ENCODE measurements at regions not wholly inside any gene's neighbourhood (a gene's known extent, or its start where the extent isn't known, plus 50 kb on each side); places are given as distances from the start of the nearest gene placed in this dataset.
A peak's percentile ranks its signal among the peaks of the same experiment; 100 is the strongest.

- TF ChIP-seq, protein P1, sequence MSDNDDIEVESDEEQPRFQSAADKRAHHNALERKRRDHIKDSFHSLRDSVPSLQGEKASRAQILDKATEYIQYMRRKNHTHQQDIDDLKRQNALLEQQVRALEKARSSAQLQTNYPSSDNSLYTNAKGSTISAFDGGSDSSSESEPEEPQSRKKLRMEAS (IDR thresholded peaks at IDR 0.05) = no peak
- peak; percentile 61 to 80 (median 77) for TF ChIP-seq CTCF (IDR thresholded peaks at IDR 0.05 in 2 of 3, conservative IDR thresholded peaks at IDR 0.05 in 1 of 3; ENCODE audit: borderline replicate concordance in 1 of 3, insufficient read depth in 1 of 3, low read depth in 2 of 3, low read length in 2 of 3)
- no peak for TF ChIP-seq POLR2A (IDR thresholded peaks at IDR 0.05; ENCODE audit: borderline replicate concordance, extremely low read depth, insufficient read depth, insufficient read length)
- no peak for TF ChIP-seq JUND (IDR thresholded peaks at IDR 0.05)
- TF ChIP-seq POLR2AphosphoS5 (IDR thresholded peaks at IDR 0.05; ENCODE audit: low read depth, low read length) = no peak
These were observed 89.9 kb upstream of the GNAQ start for GRCh38 chr9:78121488-78121887.

All from HCT116 (cell line).